Peyer's patch (tissue), 4 donors: ENCODE measurements at regions not wholly inside any gene's neighbourhood (a gene's known extent, or its start where the extent isn't known, plus 50 kb on each side); places are given as distances from the start of the nearest gene placed in this dataset.

Experiments
- POLR2A ChIP-seq, 2 donors: fragments of 450-650 bp; IDR thresholded peaks; one replicate each; pipeline ENCODE4 v1.5.1; 2017; ENCODE audit warnings: antibody characterized with exemption in 2 of 2, mild to moderate bottlenecking in 2 of 2, moderate library complexity in 2 of 2
- TF ChIP-seq, protein P1 (sequence below), 6 experiments: fragments of 450-650 bp in 4 of 6; fragments of 200-600 bp in 2 of 6; sonication (generic) in 1 of 6; IDR thresholded peaks; one replicate each; pipeline ENCODE4 v1.5.1; 2017 to 2019; ENCODE audit warnings: antibody characterized with exemption in 6 of 6, mild to moderate bottlenecking in 3 of 6, moderate library complexity in 1 of 6

DNA sequence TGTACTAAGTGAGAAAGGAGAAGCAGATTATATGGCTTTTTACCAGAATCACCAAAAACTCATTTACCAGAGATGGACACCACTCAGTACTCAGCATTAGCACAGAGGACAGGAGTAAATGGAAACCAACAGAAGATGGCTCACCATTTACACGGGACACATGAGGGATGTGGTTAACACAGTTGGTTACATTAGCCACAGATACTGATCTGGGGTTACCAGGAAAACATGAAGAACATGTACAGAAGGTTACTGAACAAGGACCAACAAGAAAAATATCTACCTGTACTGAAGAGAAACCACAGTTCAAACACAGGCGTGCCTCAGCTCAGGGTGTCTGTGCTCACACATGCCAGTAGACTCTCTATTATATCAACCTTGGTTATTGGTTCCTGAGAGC lies 1285.8 kb upstream of the SORCS1 start:
- TF ChIP-seq POLR2A (IDR thresholded peaks at IDR 0.05): no peak
- TF ChIP-seq, protein P1, sequence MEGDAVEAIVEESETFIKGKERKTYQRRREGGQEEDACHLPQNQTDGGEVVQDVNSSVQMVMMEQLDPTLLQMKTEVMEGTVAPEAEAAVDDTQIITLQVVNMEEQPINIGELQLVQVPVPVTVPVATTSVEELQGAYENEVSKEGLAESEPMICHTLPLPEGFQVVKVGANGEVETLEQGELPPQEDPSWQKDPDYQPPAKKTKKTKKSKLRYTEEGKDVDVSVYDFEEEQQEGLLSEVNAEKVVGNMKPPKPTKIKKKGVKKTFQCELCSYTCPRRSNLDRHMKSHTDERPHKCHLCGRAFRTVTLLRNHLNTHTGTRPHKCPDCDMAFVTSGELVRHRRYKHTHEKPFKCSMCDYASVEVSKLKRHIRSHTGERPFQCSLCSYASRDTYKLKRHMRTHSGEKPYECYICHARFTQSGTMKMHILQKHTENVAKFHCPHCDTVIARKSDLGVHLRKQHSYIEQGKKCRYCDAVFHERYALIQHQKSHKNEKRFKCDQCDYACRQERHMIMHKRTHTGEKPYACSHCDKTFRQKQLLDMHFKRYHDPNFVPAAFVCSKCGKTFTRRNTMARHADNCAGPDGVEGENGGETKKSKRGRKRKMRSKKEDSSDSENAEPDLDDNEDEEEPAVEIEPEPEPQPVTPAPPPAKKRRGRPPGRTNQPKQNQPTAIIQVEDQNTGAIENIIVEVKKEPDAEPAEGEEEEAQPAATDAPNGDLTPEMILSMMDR (IDR thresholded peaks at IDR 0.05): no peak
